ENCODE measurements at regions not wholly inside any gene's neighbourhood (a gene's known extent, or its start where the extent isn't known, plus 50 kb on each side); places are given as distances from the start of the nearest gene placed in this dataset.

DNA sequence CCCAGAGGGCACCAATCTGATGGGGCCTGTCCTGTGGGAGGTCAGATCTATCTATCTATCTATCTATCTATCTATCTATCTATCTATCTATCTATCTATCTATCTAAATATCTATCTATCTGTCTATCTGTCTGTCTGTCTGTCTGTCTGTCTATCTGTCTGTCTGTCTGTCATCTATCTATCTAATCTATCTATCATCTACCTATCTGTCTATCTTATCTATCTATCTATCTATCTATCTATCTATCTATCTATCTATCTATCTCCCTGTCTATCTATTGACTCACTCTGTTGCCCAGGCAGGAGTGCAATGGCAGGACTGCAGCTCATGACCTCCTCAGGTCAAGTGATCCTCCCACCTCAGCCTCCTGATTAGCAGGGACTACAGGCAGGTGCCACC, 155.7 kb upstream of the STX18 start:
- TF ChIP-seq POLR2A (IDR thresholded peaks at IDR 0.05), result no peak
- no peak for TF ChIP-seq EP300 (IDR thresholded peaks at IDR 0.05; ENCODE audit: low read depth)
